ENCODE measurements at regions not wholly inside any gene's neighbourhood (a gene's known extent, or its start where the extent isn't known, plus 50 kb on each side); places are given as distances from the start of the nearest gene placed in this dataset.

DNA sequence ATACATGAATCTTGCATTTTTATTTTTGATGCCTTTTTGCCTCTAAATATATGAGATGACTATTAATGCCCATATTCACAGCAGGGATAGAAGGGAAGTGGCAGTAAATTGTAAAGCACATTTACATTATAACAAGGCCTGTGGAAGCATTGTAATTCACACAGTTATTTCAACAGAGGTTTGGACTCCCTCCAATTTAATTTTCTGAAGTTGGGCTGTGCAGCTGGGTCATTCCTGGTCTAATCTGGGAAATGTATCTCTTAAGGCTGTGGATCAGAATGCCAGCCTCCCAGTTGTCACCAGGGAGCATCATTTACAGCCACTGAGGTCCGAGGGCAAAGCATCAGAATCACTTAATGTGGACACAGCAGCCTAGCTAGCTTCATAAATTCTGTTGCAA lies 434.5 kb downstream of the MFSD1 start:
- TF ChIP-seq CTCF (IDR thresholded peaks at IDR 0.05), result no peak
- H3K27me3 ChIP-seq (ENCODE audit: control insufficient read depth, insufficient read depth, low read length), result no peaks in the 10 kb centered on the region
- no peak overlapping the region for H3K27ac ChIP-seq
- no peak overlapping the region for H3K4me2 ChIP-seq (ENCODE audit: low read length)
- no peak overlapping the region for H3K4me3 ChIP-seq (ENCODE audit: low read depth, low read length)
- H2AFZ ChIP-seq, result no peak overlapping the region
- H3K79me2 ChIP-seq, result no peaks in the 10 kb centered on the region
- no peaks in the 10 kb centered on the region for H3K36me3 ChIP-seq (ENCODE audit: control insufficient read depth, insufficient read depth, low read length)
- H3K9me3 ChIP-seq (ENCODE audit: control insufficient read depth, low read length), result no peaks in the 10 kb centered on the region
- H3K9ac ChIP-seq, result no peak overlapping the region
- H3K4me1 ChIP-seq, result no peaks in the 10 kb centered on the region

- no peak overlapping the region for H3K4me3 ChIP-seq (ENCODE audit: low read depth, low read length)
- no peak overlapping the region for H3K9ac ChIP-seq
- H2AFZ ChIP-seq, result no peak overlapping the region
- H3K27ac ChIP-seq, result no peak overlapping the region
- H3K4me2 ChIP-seq (ENCODE audit: low read length), result no peak overlapping the region
- no peaks in the 10 kb centered on the region for H3K4me1 ChIP-seq
- no peaks in the 10 kb centered on the region for H3K9me3 ChIP-seq (ENCODE audit: control insufficient read depth, low read length)
- H3K79me2 ChIP-seq, result no peaks in the 10 kb centered on the region
- H3K36me3 ChIP-seq (ENCODE audit: control insufficient read depth, insufficient read depth, low read length), result no peaks in the 10 kb centered on the region
- H3K27me3 ChIP-seq (ENCODE audit: control insufficient read depth, insufficient read depth, low read length), result no peaks in the 10 kb centered on the region
- no peak for TF ChIP-seq CTCF (IDR thresholded peaks at IDR 0.05)
These were observed 435.4 kb downstream of the MFSD1 start for GRCh38 chr3:159237226-159237625.

GRCh38 chr3:159238646-159239045 lies 436.8 kb downstream of the MFSD1 start:
- H3K4me2 ChIP-seq (ENCODE audit: low read length), result no peak overlapping the region
- no peaks in the 10 kb centered on the region for H3K36me3 ChIP-seq (ENCODE audit: control insufficient read depth, insufficient read depth, low read length)
- no peak overlapping the region for H2AFZ ChIP-seq
- no peak overlapping the region for H3K27ac ChIP-seq
- H3K4me1 ChIP-seq, result no peaks in the 10 kb centered on the region
- no peaks in the 10 kb centered on the region for H3K79me2 ChIP-seq
- no peaks in the 10 kb centered on the region for H3K9me3 ChIP-seq (ENCODE audit: control insufficient read depth, low read length)
- no peak overlapping the region for H3K9ac ChIP-seq
- H3K27me3 ChIP-seq (ENCODE audit: control insufficient read depth, insufficient read depth, low read length), result no peaks in the 10 kb centered on the region
- no peak overlapping the region for H3K4me3 ChIP-seq (ENCODE audit: low read depth, low read length)
- no peak for TF ChIP-seq CTCF (IDR thresholded peaks at IDR 0.05)

DNA sequence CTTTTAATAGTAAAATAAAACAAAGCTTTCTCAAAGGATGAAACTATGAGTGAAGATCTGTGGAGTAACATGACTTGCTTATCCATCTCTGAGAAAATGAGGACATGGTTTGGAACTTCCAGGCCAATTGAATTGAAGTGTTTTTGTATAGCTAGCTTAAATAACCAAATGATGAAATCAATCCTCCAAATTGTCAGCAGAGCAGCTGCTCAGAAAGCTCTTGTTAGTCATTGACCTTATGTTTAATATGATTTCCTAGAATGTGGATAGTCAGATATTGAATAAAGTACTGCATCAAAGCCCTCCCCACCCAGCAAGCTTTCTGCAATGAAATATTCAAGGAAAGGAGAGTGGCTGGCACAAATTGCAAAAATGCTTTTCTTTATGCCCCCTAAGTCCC lies 437.2 kb downstream of the MFSD1 start:
- no peak overlapping the region for H3K27ac ChIP-seq
- no peaks in the 10 kb centered on the region for H3K79me2 ChIP-seq
- no peak overlapping the region for H3K9ac ChIP-seq
- H3K4me2 ChIP-seq (ENCODE audit: low read length), result no peak overlapping the region
- no peaks in the 10 kb centered on the region for H3K9me3 ChIP-seq (ENCODE audit: control insufficient read depth, low read length)
- H3K27me3 ChIP-seq (ENCODE audit: control insufficient read depth, insufficient read depth, low read length), result no peaks in the 10 kb centered on the region
- H3K4me1 ChIP-seq, result no peaks in the 10 kb centered on the region
- no peak overlapping the region for H3K4me3 ChIP-seq (ENCODE audit: low read depth, low read length)
- no peaks in the 10 kb centered on the region for H3K36me3 ChIP-seq (ENCODE audit: control insufficient read depth, insufficient read depth, low read length)
- TF ChIP-seq CTCF (IDR thresholded peaks at IDR 0.05), result no peak
- H2AFZ ChIP-seq, result no peak overlapping the region

GRCh38 chr3:159244933-159245332 lies 443.1 kb downstream of the MFSD1 start:
- Histone ChIP-seq H2AFZ (no peak overlapping the region), H3K79me2 (no peaks in the 10 kb centered on the region), H3K4me2 (ENCODE audit: low read length) (no peak overlapping the region), H3K27ac (no peak overlapping the region), H3K36me3 (ENCODE audit: control insufficient read depth, insufficient read depth, low read length) (no peaks in the 10 kb centered on the region), H3K4me3 (ENCODE audit: low read depth, low read length) (no peak overlapping the region), H3K9ac (no peak overlapping the region), H3K9me3 (ENCODE audit: control insufficient read depth, low read length) (no peaks in the 10 kb centered on the region), H3K27me3 (ENCODE audit: control insufficient read depth, insufficient read depth, low read length) (no peaks in the 10 kb centered on the region), H3K4me1 (no peaks in the 10 kb centered on the region)
- no peak for TF ChIP-seq CTCF (IDR thresholded peaks at IDR 0.05)

Measured in parathyroid adenoma (tissue), 2 donors.